ENCODE measurements at regions not wholly inside any gene's neighbourhood (a gene's known extent, or its start where the extent isn't known, plus 50 kb on each side); places are given as distances from the start of the nearest gene placed in this dataset.

DNA sequence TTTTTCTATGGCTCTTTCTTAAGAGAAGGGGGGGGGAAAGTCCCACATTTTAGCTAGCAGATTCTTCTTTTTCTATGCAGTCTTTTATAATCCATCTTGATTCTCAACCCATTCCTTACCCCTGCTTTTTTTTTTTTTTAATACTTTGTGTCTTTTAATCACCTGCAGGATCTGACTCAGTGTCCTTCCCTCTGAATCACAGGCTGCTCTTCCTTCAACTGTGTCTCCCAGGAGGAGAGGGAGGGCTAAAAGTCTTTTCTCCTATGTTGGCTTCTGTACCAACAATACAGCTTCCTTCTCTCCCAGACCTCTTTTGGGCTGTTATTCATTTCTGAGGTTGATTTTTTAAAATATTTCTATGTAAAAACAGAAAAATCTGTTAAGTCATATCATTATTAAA, 686.2 kb downstream of the ADGRL2 start:
- TF ChIP-seq CTCF (IDR thresholded peaks at IDR 0.05 in 2 of 3, conservative IDR thresholded peaks at IDR 0.05 in 1 of 3; ENCODE audit: control insufficient read depth in 2 of 3, extremely low read depth in 1 of 3, insufficient read depth in 1 of 3, low read depth in 3 of 3, low read length in 3 of 3), result no peak
- TF ChIP-seq ZNF24 (IDR thresholded peaks at IDR 0.05), result no peak
- no peak for TF ChIP-seq ZNF384 (IDR thresholded peaks at IDR 0.05; ENCODE audit: borderline replicate concordance, low read depth, low read length)
- TF ChIP-seq RFX5 (IDR thresholded peaks at IDR 0.05; ENCODE audit: low read depth, low read length), result no peak
- TF ChIP-seq, protein P1, sequence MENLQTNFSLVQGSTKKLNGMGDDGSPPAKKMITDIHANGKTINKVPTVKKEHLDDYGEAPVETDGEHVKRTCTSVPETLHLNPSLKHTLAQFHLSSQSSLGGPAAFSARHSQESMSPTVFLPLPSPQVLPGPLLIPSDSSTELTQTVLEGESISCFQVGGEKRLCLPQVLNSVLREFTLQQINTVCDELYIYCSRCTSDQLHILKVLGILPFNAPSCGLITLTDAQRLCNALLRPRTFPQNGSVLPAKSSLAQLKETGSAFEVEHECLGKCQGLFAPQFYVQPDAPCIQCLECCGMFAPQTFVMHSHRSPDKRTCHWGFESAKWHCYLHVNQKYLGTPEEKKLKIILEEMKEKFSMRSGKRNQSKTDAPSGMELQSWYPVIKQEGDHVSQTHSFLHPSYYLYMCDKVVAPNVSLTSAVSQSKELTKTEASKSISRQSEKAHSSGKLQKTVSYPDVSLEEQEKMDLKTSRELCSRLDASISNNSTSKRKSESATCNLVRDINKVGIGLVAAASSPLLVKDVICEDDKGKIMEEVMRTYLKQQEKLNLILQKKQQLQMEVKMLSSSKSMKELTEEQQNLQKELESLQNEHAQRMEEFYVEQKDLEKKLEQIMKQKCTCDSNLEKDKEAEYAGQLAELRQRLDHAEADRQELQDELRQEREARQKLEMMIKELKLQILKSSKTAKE (IDR thresholded peaks at IDR 0.05; ENCODE audit: low read depth, poor library complexity, severe bottlenecking), result no peak
- no peak for TF ChIP-seq ZBTB40 (IDR thresholded peaks at IDR 0.05; ENCODE audit: borderline replicate concordance)
- no peak for TF ChIP-seq POLR2A (IDR thresholded peaks at IDR 0.05; ENCODE audit: low read depth, low read length)
- no peak for TF ChIP-seq TCF7 (IDR thresholded peaks at IDR 0.05; ENCODE audit: borderline replicate concordance)
